ENCODE measurements at regions not wholly inside any gene's neighbourhood (a gene's known extent, or its start where the extent isn't known, plus 50 kb on each side); places are given as distances from the start of the nearest gene placed in this dataset.

GRCh38 chr3:70849911-70850699, 537.7 kb upstream of the MDFIC2 start:
- Mint-ChIP-seq H3K4me1 (ENCODE audit: low read depth) (no peaks in the 10 kb centered on the region), H3K9me3 (ENCODE audit: low read depth) (peaks cover 6% of the 10 kb centered on the region), H3K27me3 (no peaks in the 10 kb centered on the region), H3K36me3 (ENCODE audit: insufficient read depth) (no peaks in the 10 kb centered on the region), H3K4me3 (ENCODE audit: low read depth) (no peak overlapping the region), H3K27ac (no peak overlapping the region)
- DNase-seq (ENCODE audit: low spot score, unreplicated experiment): no peak
- TF ChIP-seq CTCF (IDR thresholded peaks at IDR 0.05; ENCODE audit: unreplicated experiment): no peak

GRCh38 chr3:70840106-70840870, 527.9 kb upstream of the MDFIC2 start:
- Mint-ChIP-seq H3K27me3 (peaks cover 3% of the 10 kb centered on the region), H3K9me3 (ENCODE audit: low read depth) (no peaks in the 10 kb centered on the region), H3K27ac (no peak overlapping the region), H3K4me3 (ENCODE audit: low read depth) (no peak overlapping the region), H3K4me1 (ENCODE audit: low read depth) (peaks cover 3% of the 10 kb centered on the region), H3K36me3 (ENCODE audit: insufficient read depth) (no peaks in the 10 kb centered on the region)
- TF ChIP-seq CTCF (IDR thresholded peaks at IDR 0.05; ENCODE audit: unreplicated experiment): no peak
- no peak for DNase-seq (ENCODE audit: low spot score, unreplicated experiment)

GRCh38 chr3:70833239-70833960, 521.0 kb upstream of the MDFIC2 start:
- H3K27ac Mint-ChIP-seq: no peak overlapping the region
- H3K4me3 Mint-ChIP-seq (ENCODE audit: low read depth): no peak overlapping the region
- TF ChIP-seq CTCF (IDR thresholded peaks at IDR 0.05; ENCODE audit: unreplicated experiment): no peak
- no peak for DNase-seq (ENCODE audit: low spot score, unreplicated experiment)
- peaks cover 3% of the 10 kb centered on the region for H3K4me1 Mint-ChIP-seq (ENCODE audit: low read depth)
- no peaks in the 10 kb centered on the region for H3K9me3 Mint-ChIP-seq (ENCODE audit: low read depth)
- H3K36me3 Mint-ChIP-seq (ENCODE audit: insufficient read depth): no peaks in the 10 kb centered on the region
- H3K27me3 Mint-ChIP-seq: peaks cover 5% of the 10 kb centered on the region

DNA sequence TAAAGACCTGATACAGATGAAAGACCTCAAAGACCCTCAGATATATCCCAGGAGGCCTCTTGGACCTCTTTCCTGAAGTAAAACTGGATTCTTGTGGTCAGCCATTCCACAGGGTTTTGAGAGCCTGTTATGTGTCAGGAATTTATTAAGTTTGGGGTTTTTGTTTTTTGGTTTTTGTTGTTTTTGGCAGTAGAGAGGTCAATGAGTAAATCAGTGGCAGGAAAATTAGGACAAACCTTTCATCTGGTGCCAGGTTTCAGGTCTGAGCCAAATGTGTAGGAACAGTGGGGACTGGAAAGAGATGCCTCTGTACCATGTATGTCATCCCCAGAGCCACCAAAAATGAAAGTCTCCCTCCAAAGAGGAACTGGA, 520.4 kb upstream of the MDFIC2 start:
- Mint-ChIP-seq H3K4me1 (ENCODE audit: low read depth) (peaks cover 3% of the 10 kb centered on the region), H3K27ac (no peak overlapping the region), H3K27me3 (peaks cover 2% of the 10 kb centered on the region), H3K36me3 (ENCODE audit: insufficient read depth) (no peaks in the 10 kb centered on the region), H3K9me3 (ENCODE audit: low read depth) (no peaks in the 10 kb centered on the region), H3K4me3 (ENCODE audit: low read depth) (no peak overlapping the region)
- no peak for TF ChIP-seq CTCF (IDR thresholded peaks at IDR 0.05; ENCODE audit: unreplicated experiment)
- DNase-seq (ENCODE audit: low spot score, unreplicated experiment): no peak
